ENCODE measurements at regions not wholly inside any gene's neighbourhood (a gene's known extent, or its start where the extent isn't known, plus 50 kb on each side); places are given as distances from the start of the nearest gene placed in this dataset.

DNA sequence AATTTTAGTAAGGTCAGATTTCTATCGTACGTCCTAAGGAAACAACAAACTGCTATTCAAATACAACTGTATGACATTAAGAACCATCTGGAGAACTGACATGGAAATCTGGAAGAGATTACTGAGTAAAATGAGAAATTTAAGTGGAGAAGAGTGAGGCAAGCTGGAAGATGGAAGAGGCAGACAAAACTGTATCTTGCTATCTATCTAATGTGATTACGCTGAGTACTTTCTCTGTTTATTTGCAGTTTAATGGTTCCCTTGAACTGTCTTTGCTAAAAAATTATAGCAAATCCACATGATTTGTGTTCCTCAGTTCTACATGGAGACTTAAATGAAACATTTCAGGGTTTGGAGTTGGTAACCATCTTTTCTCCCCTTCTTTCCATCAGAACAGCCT is 927.1 kb upstream of the MBL2 start:
- TF ChIP-seq, protein P1, sequence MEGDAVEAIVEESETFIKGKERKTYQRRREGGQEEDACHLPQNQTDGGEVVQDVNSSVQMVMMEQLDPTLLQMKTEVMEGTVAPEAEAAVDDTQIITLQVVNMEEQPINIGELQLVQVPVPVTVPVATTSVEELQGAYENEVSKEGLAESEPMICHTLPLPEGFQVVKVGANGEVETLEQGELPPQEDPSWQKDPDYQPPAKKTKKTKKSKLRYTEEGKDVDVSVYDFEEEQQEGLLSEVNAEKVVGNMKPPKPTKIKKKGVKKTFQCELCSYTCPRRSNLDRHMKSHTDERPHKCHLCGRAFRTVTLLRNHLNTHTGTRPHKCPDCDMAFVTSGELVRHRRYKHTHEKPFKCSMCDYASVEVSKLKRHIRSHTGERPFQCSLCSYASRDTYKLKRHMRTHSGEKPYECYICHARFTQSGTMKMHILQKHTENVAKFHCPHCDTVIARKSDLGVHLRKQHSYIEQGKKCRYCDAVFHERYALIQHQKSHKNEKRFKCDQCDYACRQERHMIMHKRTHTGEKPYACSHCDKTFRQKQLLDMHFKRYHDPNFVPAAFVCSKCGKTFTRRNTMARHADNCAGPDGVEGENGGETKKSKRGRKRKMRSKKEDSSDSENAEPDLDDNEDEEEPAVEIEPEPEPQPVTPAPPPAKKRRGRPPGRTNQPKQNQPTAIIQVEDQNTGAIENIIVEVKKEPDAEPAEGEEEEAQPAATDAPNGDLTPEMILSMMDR (IDR thresholded peaks at IDR 0.05), result no peak
- no peak for TF ChIP-seq POLR2AphosphoS5 (IDR thresholded peaks at IDR 0.05; ENCODE audit: insufficient read depth in 1 of 2, low read depth in 1 of 2)
